GM19455 (cell line): ENCODE measurements at regions not wholly inside any gene's neighbourhood (a gene's known extent, or its start where the extent isn't known, plus 50 kb on each side); places are given as distances from the start of the nearest gene placed in this dataset.
"Not testable (repeated sequence)": the region's sequence is repeated elsewhere in the genome, so short reads cannot be mapped to it uniquely, and the experiment has no call there.

Experiments used
- ATAC-seq: cut with Tn5 transposase; IDR thresholded peaks from one replicate; pipeline ENCODE4 v1.9.1; 2021; ENCODE audit not compliant: unreplicated experiment

DNA sequence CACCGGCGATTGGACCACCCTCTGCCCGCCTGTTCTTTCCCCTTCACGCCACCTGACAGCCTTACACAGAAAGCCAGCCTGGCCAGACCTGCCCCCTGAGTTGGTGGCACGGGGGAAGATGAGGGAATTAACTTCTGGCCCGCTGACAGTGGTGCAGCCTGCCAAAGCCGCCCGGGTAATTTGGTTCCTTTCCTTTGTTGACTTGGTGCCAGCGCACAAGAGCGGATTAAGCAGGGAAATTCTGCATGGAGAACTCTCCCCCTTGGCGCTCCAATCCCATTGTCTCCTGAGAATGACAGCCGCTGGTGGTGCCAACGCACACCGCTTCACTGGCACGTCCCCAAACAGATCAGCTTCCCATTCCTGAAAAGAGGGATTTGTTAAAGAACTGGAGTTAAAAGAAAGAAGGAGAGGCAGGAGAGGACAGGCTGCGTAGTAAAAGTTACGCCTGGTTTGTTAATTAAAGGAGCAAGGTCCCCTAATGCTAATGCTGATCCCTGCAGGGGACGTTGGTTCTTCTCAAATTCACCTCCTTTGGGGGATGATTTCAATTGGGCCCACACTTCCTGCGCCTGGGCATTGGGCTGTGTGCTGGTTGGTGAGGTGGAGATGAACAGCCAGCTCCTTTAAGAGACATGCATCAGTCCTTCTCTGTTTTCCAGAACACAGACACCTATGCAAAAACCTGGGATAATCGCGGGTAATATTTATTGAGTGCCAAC lies 286.8 kb downstream of the MYCN start:
- no peak for ATAC-seq

DNA sequence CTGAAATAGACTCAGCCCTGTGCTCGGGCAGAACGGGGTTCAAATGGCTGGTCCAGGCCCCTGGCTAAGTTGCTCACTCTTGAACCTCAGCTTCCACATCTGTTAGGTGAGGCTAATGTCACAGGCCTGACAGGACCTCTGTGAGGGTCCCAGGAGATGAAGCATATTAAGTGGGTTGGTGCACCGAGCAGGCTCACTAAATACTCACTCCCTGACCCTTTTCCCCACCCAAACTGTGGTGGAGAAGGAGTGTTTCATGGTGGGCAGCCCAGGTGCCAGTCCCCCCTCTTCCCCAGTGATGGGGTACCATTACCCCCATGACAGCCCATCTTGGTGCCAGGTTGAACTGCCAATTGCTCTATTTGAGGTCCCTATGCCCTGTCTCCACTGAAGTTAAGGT lies 286.0 kb downstream of the MYCN start:
- no peak for ATAC-seq

DNA sequence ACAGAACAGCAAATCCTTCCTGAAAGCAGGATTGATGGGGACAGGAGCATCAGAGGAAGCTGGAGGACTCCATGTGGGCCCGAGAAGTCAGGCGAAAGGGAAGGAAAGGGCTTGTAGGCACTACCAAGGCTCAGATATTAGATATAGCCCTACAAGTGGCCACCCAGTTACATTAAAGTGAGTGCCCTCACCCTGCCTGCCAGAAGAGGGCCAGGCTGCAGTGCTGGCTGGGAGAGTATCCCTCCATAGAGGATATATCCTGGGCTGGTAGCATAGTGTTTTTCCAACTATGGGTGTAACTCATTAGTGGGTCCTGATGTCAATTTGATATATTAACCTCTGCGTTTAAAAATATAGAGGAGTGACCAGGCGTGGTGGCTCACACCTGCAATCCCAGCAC lies 285.2 kb downstream of the MYCN start:
- no peak for ATAC-seq

DNA sequence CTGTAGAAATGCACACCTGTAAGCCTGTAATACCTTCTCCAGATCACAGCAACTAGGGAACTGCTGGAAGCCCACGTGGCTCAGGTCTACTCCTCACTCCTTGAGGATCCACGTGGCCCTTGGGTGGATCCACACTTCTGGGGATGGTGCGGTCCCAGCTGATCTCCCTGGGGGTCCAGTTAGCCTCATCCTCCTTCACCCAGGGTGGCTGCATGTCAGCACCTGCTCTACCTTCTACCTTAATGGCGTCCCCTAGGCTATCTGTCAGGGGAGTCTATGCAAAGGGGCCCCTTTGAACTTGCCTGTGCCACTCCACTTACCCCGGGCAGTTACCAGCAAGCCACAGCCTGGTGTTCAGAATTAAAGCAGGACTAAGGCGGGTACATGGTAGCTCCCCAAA lies 284.7 kb downstream of the MYCN start:
- ATAC-seq: no peak

DNA sequence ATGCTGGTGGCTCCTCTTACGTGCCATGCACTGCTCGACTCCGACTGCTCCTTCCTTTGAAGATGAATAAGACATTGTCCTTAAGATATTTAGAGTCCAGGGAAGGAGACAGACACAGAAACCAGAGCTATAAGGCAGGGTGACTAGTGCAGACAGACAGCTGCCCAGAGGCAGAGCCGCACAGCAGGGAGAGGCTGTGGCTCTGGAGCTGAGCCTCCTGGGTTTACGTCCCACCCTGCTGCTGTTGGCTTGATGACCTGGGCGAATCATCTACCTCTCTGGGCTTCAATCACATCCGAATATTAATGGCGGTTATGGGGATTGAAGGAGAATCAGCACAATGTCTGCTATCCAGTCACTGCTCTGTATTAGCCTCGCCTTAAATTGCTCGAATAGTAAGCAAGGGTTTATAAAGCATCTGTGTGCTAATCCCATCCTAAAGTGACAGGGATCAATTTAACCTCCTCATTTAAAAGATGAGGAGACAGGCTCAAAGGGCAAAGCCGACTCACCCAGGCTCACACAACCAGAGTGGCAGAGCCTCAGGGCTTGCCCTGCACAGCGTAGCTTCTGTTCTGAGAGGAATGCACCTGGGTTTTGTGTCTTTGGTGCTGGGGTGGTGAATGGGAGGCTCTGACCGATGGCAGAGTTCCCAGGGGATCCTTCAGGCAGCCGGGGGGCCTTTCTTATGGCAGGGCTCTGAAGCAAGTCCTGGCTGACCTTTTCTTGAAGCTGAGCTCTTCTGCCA lies 284.1 kb downstream of the MYCN start:
- no peak for ATAC-seq

DNA sequence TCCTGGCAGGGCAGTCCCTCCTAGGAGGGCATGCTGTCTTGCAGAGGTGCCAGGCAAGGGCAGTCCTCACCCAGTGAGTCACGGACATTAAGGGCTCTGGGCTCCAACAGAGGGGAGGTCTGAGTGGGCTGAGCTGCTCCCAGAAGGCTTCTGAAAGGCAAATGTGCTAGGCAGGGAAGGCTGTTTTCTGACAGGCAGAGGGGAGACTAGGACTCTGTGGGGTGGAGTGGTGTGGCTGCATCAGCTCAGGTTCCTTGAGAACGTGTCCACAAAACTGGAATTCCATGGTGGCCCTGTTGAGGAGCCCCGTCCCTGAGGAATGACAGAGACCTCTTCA lies 283.5 kb downstream of the MYCN start:
- ATAC-seq: no peak

DNA sequence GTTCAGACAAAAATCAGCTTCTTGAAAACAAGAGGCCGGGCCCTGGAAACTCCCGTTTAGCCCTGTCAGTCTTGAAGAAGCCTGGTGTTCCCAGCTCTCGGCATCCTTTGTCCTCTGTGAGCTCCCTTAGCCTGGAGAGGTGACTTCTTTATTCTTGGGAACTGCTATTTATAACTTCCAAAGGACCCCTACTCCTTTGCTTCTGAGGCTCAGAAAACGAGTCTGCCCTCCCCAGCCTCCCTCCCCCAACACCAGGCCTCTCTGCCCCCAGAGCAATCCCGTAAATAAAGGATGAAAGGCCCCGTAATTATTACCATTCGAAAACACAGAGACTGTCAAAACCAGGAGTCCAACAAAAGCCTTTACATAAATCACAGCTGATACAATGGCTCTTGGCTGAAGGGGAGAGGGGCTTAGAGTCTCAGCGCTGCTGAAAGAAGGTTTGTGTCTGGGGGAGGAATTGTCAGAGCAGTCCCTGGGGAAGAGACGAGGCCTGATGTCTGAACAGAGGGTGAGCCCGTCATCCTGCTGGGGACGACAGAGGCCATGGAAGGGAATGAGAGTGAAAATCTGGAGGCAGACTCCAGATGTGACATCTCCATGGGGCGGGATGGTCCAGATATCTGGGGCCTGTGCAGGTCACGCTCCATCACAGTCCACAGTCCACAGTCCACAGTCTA lies 283.0 kb downstream of the MYCN start:
- ATAC-seq: no peak

DNA sequence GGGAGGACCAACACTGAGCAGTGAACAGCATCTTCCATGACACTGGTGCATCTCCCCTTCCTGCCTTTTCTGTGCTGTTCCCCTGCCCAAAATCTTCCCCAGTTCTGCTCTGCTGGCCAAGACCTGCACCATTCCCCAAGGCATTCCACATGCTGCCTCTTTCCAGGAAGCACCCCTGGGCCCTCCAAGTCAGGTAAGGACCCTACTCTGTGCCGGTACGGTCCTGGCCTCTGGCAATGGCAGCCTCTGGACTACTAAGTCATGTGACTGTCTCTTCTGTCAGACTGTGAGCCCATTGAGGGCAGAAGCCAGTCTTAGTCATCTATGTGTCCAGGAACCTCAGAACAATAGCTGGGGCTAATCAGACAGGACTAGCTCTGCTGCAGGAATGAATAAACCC lies 282.0 kb downstream of the MYCN start:
- no peak for ATAC-seq

DNA sequence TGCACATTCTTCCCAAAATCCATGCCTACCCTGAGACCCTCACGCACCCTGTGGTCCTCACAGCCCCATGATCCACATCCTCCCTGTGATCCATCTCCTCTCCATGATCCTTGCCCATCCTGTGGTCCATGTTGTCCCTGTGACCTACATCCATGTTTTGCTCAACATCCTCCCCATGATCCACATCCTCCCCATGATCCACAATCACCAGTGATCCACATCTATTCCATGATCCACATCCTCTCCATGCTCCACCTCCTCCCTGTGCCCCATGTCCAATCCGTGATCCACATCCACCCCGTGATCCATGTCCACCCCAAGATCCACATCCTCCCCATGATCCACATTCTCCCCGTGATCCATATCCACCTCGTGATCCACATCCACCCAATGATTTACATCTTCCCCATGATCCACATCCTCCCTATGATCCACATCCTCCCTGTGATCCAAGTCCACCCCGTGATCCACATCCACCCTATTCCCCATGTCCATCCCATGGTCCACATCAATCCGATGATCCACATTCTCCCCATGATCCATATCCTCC lies 281.2 kb downstream of the MYCN start:
- no peak for ATAC-seq

DNA sequence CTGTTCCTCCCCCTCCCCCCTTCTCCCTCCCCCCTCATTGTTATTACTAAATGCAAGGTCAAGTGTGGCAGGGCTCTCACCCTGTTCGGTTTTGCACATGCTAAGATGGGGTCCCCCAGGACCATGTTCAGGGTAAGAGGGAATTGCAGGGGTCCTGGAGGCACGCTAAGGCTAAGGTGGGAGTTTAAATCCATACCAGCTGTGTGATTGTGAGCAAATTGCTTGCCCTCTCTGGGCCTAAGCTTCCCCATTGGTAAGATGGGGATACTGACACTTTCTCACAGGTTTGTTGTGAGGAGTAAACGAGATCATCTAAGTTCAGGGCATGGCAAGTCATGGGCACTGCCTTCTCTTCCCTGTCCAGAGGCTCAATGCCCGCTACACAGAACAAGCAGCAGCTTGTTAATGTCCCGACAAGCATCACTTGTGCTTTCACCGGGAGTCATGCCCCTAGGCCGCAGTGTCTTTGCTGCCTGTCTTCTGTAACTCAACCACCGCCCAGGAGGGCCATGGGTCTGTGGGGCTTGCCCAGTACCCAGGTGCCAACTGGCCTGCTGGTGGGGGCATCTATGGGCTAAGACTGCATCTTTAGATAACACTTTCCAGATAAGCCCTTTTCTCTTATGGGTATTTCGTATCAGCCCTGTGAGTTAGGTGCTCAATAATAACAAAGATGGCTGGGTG lies 279.1 kb downstream of the MYCN start:
- ATAC-seq: no peak

DNA sequence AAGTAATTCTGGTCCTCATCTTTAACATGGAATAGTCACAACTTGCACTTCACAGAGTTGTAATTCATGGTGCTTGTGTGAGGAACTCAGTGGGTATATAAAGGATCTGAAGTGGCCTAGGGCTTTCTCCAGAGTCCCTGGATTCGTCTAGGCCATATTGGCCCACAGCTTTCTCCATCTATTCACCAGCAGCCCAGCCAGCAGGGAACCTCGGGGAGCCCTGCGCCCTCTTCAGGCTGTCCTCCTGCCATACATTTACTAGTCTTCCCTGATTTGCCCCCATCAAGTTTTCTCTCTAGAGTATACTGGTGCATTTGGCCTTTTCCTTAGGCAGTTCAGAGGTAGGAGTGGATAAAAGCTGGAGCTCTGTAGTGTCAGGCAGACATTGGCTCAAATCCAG lies 278.3 kb downstream of the MYCN start:
- ATAC-seq: no peak

DNA sequence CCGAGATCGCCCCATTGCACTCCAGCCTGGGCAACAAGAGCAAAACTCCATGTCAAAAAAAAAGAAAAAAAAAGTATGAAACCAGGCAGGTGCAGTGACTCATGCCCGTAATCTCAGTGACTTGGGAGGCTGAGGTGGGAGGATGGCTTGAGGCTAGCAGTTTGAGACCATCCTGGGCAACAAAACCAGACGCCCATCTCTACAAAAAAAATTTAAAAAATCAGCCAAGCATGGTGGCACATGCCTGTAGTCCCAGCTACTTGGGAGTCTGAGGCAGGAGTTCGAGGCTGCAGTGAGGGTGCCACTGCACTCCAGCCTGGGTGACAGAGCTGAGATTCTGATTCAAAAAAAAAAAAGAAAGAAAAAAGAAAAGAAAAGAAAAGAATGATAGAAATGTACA lies 277.8 kb downstream of the MYCN start:
- no peak for ATAC-seq

DNA sequence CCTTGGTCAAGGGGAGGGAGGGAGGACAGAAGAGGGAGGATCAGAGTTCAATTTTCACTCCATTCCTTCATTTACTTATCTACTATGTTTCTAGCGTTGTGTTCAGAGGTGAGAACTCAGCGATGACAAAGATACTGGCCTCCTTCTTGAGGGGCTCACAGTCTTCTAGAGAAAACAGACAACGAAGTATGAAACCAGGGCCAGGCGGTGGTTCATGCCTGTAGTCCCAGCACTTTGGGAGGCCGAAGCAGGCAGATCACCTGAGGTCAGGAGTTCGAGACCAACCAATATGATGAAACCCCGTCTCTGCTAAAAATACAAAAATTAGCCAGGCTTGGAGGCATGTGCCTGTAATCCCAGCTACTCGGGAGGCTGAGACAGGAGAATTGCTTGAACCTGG lies 277.4 kb downstream of the MYCN start:
- not testable (repeated sequence) for ATAC-seq

DNA sequence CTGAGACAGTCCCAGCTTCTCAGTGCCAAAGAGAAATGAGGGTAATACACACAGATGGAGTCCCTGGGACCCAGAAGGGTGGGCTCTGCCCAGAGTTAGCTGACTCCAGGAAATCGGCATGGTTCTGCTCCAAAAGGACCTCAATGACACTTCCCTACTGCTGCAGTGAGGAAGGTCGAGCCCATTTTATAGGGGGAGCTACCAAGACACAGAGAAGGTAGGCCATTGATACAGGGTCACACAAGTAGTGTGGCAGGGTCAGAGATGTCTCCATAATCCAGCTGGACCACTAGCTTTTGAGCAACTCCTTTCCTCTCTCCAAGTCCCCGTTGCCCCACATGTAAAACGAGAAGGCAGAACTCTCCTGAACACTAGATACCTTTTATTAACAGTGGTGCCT lies 276.9 kb downstream of the MYCN start:
- no peak for ATAC-seq

DNA sequence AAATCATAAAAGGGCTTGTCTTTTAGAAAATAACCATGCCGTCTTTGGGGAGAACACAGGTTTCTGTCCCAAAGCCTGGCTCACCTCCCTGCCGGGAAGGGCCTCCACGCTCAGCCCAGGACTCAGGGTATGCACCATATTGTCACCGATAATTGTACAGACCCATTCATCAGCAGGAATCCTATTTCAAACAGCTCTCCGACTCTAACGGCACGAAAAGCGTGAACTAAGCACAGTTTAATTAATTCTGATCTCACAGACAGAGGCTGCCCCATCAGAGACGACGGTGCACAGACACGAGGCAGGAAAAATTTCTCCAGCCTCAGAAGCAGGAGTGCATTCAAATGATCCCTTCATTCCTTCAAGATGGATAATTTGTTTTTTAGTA lies 276.2 kb downstream of the MYCN start:
- ATAC-seq: no peak

DNA sequence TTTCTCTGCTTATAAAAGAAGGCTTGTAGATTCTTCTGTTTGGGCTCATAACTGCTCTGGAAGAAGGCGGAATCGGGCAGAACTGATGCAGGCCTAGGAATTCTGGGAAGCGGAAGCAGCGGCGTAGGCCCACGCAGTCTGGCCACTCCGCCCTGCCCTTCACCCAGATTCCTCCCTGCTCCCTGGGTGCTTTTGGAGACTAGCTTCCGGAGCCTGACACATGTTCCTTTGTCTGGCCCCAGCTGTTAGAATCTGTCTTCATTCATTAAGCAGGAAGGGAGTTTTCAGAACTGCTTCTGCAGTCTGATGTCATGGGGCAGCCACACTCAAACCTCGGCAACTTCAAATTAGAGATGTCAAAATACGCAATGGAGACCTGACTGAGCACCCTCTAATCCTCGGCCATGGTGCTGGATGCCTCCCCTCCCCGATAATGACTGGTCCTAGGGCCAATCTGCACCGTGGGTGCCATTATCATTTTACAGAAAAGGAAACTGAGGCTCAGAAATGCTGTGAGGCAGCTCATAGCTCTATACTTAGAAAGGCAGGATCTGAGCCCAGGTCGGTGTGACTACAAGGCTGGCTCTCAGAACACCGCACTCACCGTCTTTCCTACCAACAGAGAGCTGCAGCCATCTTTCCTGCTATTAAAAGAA lies 275.7 kb downstream of the MYCN start:
- no peak for ATAC-seq

DNA sequence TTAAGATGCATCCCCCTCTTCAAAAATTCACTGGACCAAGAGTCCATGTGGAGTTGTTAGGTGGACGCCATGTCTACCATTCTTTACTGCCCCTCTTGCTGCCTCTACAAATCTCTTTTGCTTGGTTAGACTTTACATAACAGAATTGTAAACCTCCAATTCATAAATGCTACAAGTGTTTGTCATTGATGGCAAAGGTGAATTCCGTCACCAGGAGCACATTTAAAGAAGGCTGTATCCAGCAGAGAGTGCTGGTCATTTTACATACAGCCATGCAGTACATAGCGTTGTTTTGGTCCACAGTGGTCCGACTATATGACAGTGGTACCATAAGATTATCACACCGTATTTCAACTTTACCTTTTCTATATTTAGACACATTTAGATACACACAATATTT lies 274.5 kb downstream of the MYCN start:
- ATAC-seq: no peak

DNA sequence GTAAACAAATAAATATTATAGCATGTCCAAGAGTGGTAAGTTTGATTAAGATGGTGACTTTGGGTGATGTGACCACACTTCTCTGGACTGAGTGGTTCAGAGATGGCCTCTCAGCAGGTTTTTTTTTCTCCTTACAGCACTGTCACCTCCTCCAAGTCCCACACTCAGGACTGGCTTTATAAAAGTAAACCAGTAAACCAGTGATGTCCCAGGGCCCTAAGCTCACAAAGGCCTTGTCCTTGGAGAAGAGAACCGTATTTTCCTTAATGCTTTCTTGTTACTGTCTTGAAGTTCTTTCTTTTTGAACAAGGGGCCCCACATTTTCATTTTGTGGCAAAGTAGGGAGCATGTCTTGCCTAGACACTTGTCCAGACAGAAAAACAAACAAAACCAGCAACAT lies 274.0 kb downstream of the MYCN start:
- no peak for ATAC-seq

DNA sequence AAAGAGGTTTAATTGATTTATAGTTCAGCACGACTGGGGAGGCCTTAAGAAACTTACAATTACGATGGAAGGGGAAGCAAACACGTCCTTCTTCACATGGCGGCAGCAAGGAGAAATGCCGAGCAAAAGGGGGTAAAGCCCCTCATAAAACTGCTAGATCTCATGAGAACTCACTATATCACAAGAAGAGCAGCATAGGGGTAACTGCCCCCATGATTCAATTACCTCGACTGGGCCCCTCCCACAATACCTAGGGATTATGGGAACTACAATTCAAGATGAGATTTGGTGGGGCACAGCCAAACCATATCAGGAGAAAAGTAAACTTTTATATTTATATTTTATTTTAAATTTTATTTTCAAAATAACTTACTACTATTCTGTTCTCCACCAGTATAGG lies 272.0 kb downstream of the MYCN start:
- ATAC-seq: no peak

DNA sequence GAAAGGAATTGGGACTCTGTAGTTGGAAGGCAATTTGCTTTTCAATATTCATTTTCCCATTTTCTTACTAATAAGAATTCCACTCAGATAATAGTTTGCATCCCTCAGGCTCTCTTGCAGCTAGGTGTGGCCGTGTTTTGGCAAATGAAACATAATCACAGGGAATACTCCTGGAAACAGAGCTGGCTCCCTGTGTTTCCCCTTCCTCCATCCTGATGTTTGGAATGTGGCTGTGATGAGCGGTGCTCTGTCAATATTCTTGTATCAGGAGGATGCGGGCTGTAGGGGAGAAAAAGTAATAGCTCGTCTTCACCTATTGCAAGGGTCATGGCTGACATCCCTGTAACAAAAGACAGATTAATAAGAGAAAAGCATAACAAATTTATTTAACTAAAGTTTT lies 271.0 kb downstream of the MYCN start:
- ATAC-seq: no peak

DNA sequence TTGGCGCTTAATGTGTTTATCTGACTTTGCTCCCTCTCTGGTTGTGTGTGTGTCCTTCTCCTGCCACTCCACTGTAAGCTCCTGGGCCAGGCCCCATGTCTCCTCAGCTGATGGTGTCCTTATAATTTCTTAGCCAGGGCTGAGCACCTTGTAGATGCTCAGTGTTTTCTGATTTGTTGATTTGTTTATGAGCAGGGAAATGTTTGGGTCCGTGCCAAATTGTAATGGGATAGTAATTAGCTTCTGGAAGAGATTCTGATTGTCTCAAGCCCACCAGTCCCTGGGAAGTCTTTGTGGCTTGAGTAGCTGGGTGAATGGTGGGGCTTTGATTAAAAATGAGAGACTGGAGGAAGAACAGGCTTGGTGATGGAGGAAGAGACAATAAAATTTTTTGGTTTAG lies 270.5 kb downstream of the MYCN start:
- ATAC-seq: no peak
